Lower lobe of right lung (tissue), 2 donors: ENCODE measurements at regions not wholly inside any gene's neighbourhood (a gene's known extent, or its start where the extent isn't known, plus 50 kb on each side); places are given as distances from the start of the nearest gene placed in this dataset.

Experiments
- ATAC-seq, 2 donors: fragments of 200-7000 bp; cut with Tn5 transposase; one replicate each; pipeline ENCODE4 v1.9.1; 2020 to 2022; ENCODE audit warnings: mild to moderate bottlenecking in 2 of 2, moderate library complexity in 2 of 2
- DNase-seq: peaks from one replicate; pipeline ENCODE4 v3.0.0-alpha.2; 2020
- H3K27ac ChIP-seq: fragments of 200-600 bp; one replicate; pipeline ENCODE4 v1.8.0; 2022
- H3K27me3 ChIP-seq: fragments of 200-600 bp; one replicate; pipeline ENCODE4 v1.8.0; 2022; ENCODE audit warnings: low read depth
- H3K36me3 ChIP-seq: fragments of 200-600 bp; one replicate; pipeline ENCODE4 v1.8.0; 2022; ENCODE audit warnings: mild to moderate bottlenecking
- H3K4me1 ChIP-seq: fragments of 200-600 bp; one replicate; pipeline ENCODE4 v1.8.0; 2022
- H3K4me3 ChIP-seq: fragments of 200-600 bp; one replicate; pipeline ENCODE4 v1.8.0; 2022; ENCODE audit warnings: mild to moderate bottlenecking
- H3K9me3 ChIP-seq: fragments of 200-600 bp; one replicate; pipeline ENCODE4 v1.8.0; 2022
- CTCF ChIP-seq: fragments of 200-600 bp; IDR thresholded peaks from one replicate; pipeline ENCODE4 v1.8.0; 2022; ENCODE audit warnings: antibody characterized with exemption, mild to moderate bottlenecking
- intact Hi-C: fragments of 100-400 bp; cut with DNase I; formaldehyde crosslinking; loops from one replicate; pipeline ENCODE4 v1.11.0; 2022
- donor health status: DM: no; HTN: yes; CAD: no; lungs with severe emphysema.

GRCh38 chr22:44425694-44426045 is 72.4 kb downstream of the RTL6 start:
- no peak for TF ChIP-seq CTCF
- no peak for DNase-seq
- H3K36me3 ChIP-seq, result no peaks in the 10 kb centered on the region
- peaks cover 18% of the 10 kb centered on the region for H3K27me3 ChIP-seq
- no peaks in the 10 kb centered on the region for H3K9me3 ChIP-seq
- H3K4me1 ChIP-seq, result no peaks in the 10 kb centered on the region
- ATAC-seq, result no peak
- intact Hi-C loops, result no loop called here
- H3K27ac ChIP-seq, result no peak overlapping the region
- no peak overlapping the region for H3K4me3 ChIP-seq

- Histone ChIP-seq H3K27me3 (peaks cover 12% of the 10 kb centered on the region), H3K36me3 (no peaks in the 10 kb centered on the region), H3K27ac (no peak overlapping the region), H3K4me1 (no peaks in the 10 kb centered on the region), H3K9me3 (no peaks in the 10 kb centered on the region), H3K4me3 (no peak overlapping the region)
- ATAC-seq (no peak), DNase-seq (no peak)
- TF ChIP-seq CTCF, result no peak
- intact Hi-C loops, result no loop called here
Observed at GRCh38 chr22:44424867-44425693, 73.0 kb downstream of the RTL6 start.

- DNase-seq, result no peak
Observed at GRCh38 chr22:44424359-44424682, 73.7 kb downstream of the RTL6 start.

GRCh38 chr22:44423556-44424358 is 74.3 kb downstream of the RTL6 start:
- Histone ChIP-seq H3K27me3 (peaks cover 12% of the 10 kb centered on the region), H3K36me3 (no peaks in the 10 kb centered on the region), H3K9me3 (peaks cover 10% of the 10 kb centered on the region), H3K4me3 (no peak overlapping the region), H3K27ac (no peak overlapping the region), H3K4me1 (no peaks in the 10 kb centered on the region)
- DNase-seq, result peak; percentile 20
- TF ChIP-seq CTCF, result no peak
- intact Hi-C loops, result no loop called here
- no peak for ATAC-seq

More at GRCh38 chr22:44424359-44424682, 73.7 kb downstream of the RTL6 start:
- H3K9me3 ChIP-seq, result peaks cover 6% of the 10 kb centered on the region
- no peak overlapping the region for H3K27ac ChIP-seq
- no peaks in the 10 kb centered on the region for H3K4me1 ChIP-seq
- ATAC-seq, result no peak
- TF ChIP-seq CTCF, result no peak
- no peaks in the 10 kb centered on the region for H3K36me3 ChIP-seq
- no peak overlapping the region for H3K4me3 ChIP-seq
- peaks cover 12% of the 10 kb centered on the region for H3K27me3 ChIP-seq
- intact Hi-C loops, result no loop called here

- TF ChIP-seq CTCF, result no peak
- Histone ChIP-seq H3K9me3 (peaks cover 11% of the 10 kb centered on the region), H3K36me3 (no peaks in the 10 kb centered on the region), H3K4me3 (no peak overlapping the region), H3K4me1 (no peaks in the 10 kb centered on the region), H3K27ac (no peak overlapping the region), H3K27me3 (peaks cover 12% of the 10 kb centered on the region)
- intact Hi-C loops, result no loop called here
- ATAC-seq (no peak), DNase-seq (no peak)
Observed at GRCh38 chr22:44422746-44423380, 75.2 kb downstream of the RTL6 start.
